SK-N-SH (cell line): ENCODE measurements at regions not wholly inside any gene's neighbourhood (a gene's known extent, or its start where the extent isn't known, plus 50 kb on each side); places are given as distances from the start of the nearest gene placed in this dataset.

Experiments used
- CTCF ChIA-PET: fragments of 300-600, 350-600 bp; formaldehyde crosslinking; extraction: SDS; loops from one replicate; lab custom pipeline; 2021; lab: Yijun Ruan, JAX
- POLR2A ChIA-PET: fragments of 350-600 bp; sonication (Branson Sonifier 250); formaldehyde crosslinking; extraction: SDS; loops from one replicate; lab custom pipeline; 2020; ENCODE audit warnings: antibody characterized with exemption, inconsistent platforms; lab: Yijun Ruan, JAX
- DNase-seq: peaks from one replicate; pipeline ENCODE4 v3.0.0; 2012
- H2AFZ ChIP-seq: fragments of 200-600 bp; sonication (generic); 2 replicates; pipeline ENCODE4 v1.8.1; 2016; ENCODE audit warnings: antibody characterized with exemption, mild to moderate bottlenecking, low read depth
- H3F3A ChIP-seq: fragments of 200-600 bp; sonication (generic); replicated peaks from 2 replicates; pipeline ENCODE3; 2016; ENCODE audit warnings: antibody characterized with exemption, mild to moderate bottlenecking; ENCODE audit not compliant: insufficient read depth
- H3K27ac ChIP-seq, 2 experiments: fragments of 200-500 bp in 1 of 2; fragments of 200-600 bp in 1 of 2; sonication (Bioruptor generic) in 1 of 2; sonication (generic), shearing (Covaris generic) in 1 of 2; 2 replicates each; pipeline versions ENCODE4 v1.5.1 to v1.6.1; 2014 to 2016; ENCODE audit warnings: low read depth in 2 of 2, inconsistent platforms in 1 of 2, low read length in 1 of 2, mild to moderate bottlenecking in 1 of 2, mixed read lengths in 1 of 2
- H3K27me3 ChIP-seq: fragments of 200-600 bp; sonication (generic), shearing (Covaris generic); 2 replicates; pipeline ENCODE4 v1.6.1; 2016; ENCODE audit warnings: mixed run types; ENCODE audit not compliant: insufficient read depth
- H3K36me3 ChIP-seq, 2 experiments: fragments of 200-500 bp in 1 of 2; fragments of 200-600 bp in 1 of 2; sonication (Bioruptor generic) in 1 of 2; sonication (generic) in 1 of 2; replicated peaks in 1 of 2; 2 replicates each; pipeline versions ENCODE3 to v1.5.1; 2014 to 2016; ENCODE audit warnings: low read length in 1 of 2, mild to moderate bottlenecking in 1 of 2; ENCODE audit not compliant: insufficient read depth in 2 of 2, control insufficient read depth in 1 of 2
- H3K4me1 ChIP-seq, 2 experiments: fragments of 200-500 bp in 1 of 2; fragments of 200-600 bp in 1 of 2; sonication (Bioruptor generic) in 1 of 2; sonication (generic), shearing (Covaris generic) in 1 of 2; 2 replicates each; pipeline versions ENCODE4 v1.5.1 to v1.6.1; 2014 to 2016; ENCODE audit warnings: low read depth in 1 of 2, low read length in 1 of 2, mixed run types in 1 of 2; ENCODE audit not compliant: insufficient read depth in 2 of 2, control insufficient read depth in 1 of 2
- H3K4me2 ChIP-seq: fragments of 200-600 bp; sonication (generic), shearing (Covaris generic); 2 replicates; pipeline ENCODE4 v1.6.1; 2017; ENCODE audit warnings: mixed run types
- H3K4me3 ChIP-seq, 2 experiments: fragments of 200-500 bp in 1 of 2; fragments of 200-600 bp in 1 of 2; sonication (Bioruptor generic) in 1 of 2; sonication (generic), shearing (Covaris generic) in 1 of 2; 2 replicates each; pipeline versions ENCODE4 v1.5.1 to v1.8.1; 2014 to 2016; ENCODE audit warnings: low read depth in 2 of 2, inconsistent platforms in 1 of 2, low read length in 1 of 2, mild to moderate bottlenecking in 1 of 2, mixed read lengths in 1 of 2, moderate library complexity in 1 of 2
- H3K79me2 ChIP-seq: fragments of 200-600 bp; sonication (generic); 2 replicates; pipeline ENCODE4 v1.8.1; 2017; ENCODE audit warnings: mild to moderate bottlenecking; ENCODE audit not compliant: insufficient read depth
- H3K9ac ChIP-seq: fragments of 200-600 bp; sonication (generic); 2 replicates; pipeline ENCODE4 v1.6.1; 2017; ENCODE audit warnings: mixed run types
- H3K9me2 ChIP-seq: fragments of 200-600 bp; sonication (generic); 2 replicates; pipeline ENCODE4 v1.6.1; 2017; ENCODE audit warnings: mixed run types
- H3K9me3 ChIP-seq: fragments of 200-600 bp; sonication (generic); 2 replicates; pipeline ENCODE4 v1.6.1; 2017; ENCODE audit warnings: mixed run types, mild to moderate bottlenecking, moderate library complexity
- H4K20me1 ChIP-seq: fragments of 200-600 bp; sonication (generic); 2 replicates; pipeline ENCODE4 v1.6.1; 2017; ENCODE audit warnings: mild to moderate bottlenecking, mixed run types; ENCODE audit not compliant: insufficient read depth
- CHD2 ChIP-seq: fragments of 150-350 bp; IDR thresholded peaks from 2 replicates; pipeline ENCODE4 v1.6.1; 2018; ENCODE audit warnings: low read length; ENCODE audit not compliant: partially characterized antibody
- EP300 ChIP-seq, 2 experiments: IDR thresholded peaks; 2 replicates each; pipeline versions ENCODE4 v1.4.0 to v1.6.1; 2012; ENCODE audit warnings: borderline replicate concordance in 1 of 2, low read depth in 1 of 2, low read length in 1 of 2
- EZH2phosphoT487 ChIP-seq: fragments of 200-600 bp; sonication (generic); IDR thresholded peaks from 2 replicates; pipeline ENCODE4 v1.6.1; 2017; ENCODE audit warnings: low read depth, mixed run types, mild to moderate bottlenecking, antibody characterized with exemption, moderate library complexity, borderline replicate concordance
- FOXM1 ChIP-seq: IDR thresholded peaks from 2 replicates; pipeline ENCODE4 v1.4.0; 2012; ENCODE audit warnings: low read depth, mild to moderate bottlenecking
- GATA2 ChIP-seq: sonication (generic); formaldehyde crosslinking; IDR thresholded peaks from 2 replicates; pipeline ENCODE4 v1.5.0; 2020; ENCODE audit warnings: mild to moderate bottlenecking, missing genetic modification reagents
- JUND ChIP-seq: IDR thresholded peaks from 2 replicates; pipeline ENCODE4 v1.4.0; 2012
- MEF2A ChIP-seq: IDR thresholded peaks from 2 replicates; pipeline ENCODE4 v1.4.0; 2012; ENCODE audit warnings: low read depth, borderline replicate concordance
- NRF1 ChIP-seq: IDR thresholded peaks from 2 replicates; pipeline ENCODE4 v1.6.1; 2012; ENCODE audit warnings: low read depth, mild to moderate bottlenecking, low read length
- PBX3 ChIP-seq: IDR thresholded peaks from 2 replicates; pipeline ENCODE4; 2012
- POLR2AphosphoS5 ChIP-seq: IDR thresholded peaks from 2 replicates; pipeline ENCODE4 v1.6.1; 2012; ENCODE audit warnings: low read depth, low read length
- RAD21 ChIP-seq: IDR thresholded peaks from 2 replicates; pipeline ENCODE4 v1.6.1; 2012; ENCODE audit warnings: mild to moderate bottlenecking, low read length
- RCOR1 ChIP-seq: fragments of 150-350 bp; IDR thresholded peaks from 2 replicates; pipeline ENCODE4 v1.6.1; 2017; ENCODE audit warnings: antibody characterized with exemption, low read length
- REST ChIP-seq: IDR thresholded peaks from 2 replicates; pipeline ENCODE4 v1.6.1; 2012; ENCODE audit warnings: mild to moderate bottlenecking, low read depth, low read length, moderate library complexity
- TEAD4 ChIP-seq: IDR thresholded peaks from 2 replicates; pipeline ENCODE4 v1.4.0; 2012; ENCODE audit warnings: mild to moderate bottlenecking, borderline replicate concordance; ENCODE audit not compliant: insufficient read depth
- USF1 ChIP-seq: IDR thresholded peaks from 2 replicates; pipeline ENCODE4 v1.4.0; 2012; ENCODE audit warnings: low read depth, borderline replicate concordance
- YY1 ChIP-seq: IDR thresholded peaks from 2 replicates; pipeline ENCODE4 v1.4.0; 2012; ENCODE audit warnings: low read depth, mild to moderate bottlenecking
- ZBTB33 ChIP-seq: IDR thresholded peaks from 2 replicates; pipeline ENCODE4 v1.4.0; 2012; ENCODE audit warnings: low read depth, borderline replicate concordance
- WGBS: methylation state at CpG from one replicate; pipeline ENCODE4 v1.1.6; 2017; ENCODE audit warnings: low lambda C conversion rate; 5-methylcytosine and 5-hydroxymethylcytosine counted together

- TF ChIP-seq REST, result no peak
Observed at GRCh38 chr1:218890451-218890850, 283.2 kb upstream of the LYPLAL1 start (continued).

GRCh38 chr1:218891577-218891976 is 282.1 kb upstream of the LYPLAL1 start:
- WGBS, result 96% methylated on average over 5 of the region's 5 CpGs
- Histone ChIP-seq H3K27ac (no peak overlapping the region), H3K4me2 (no peak overlapping the region), H3K9ac (no peak overlapping the region), H3K4me1 (peaks cover 0 to 5% of the 10 kb centered on the region in 2 experiments; a peak in 1 of 4 replicates), H3K9me3 (no peaks in the 10 kb centered on the region), H2AFZ (no peak overlapping the region), H3K27me3 (no peaks in the 10 kb centered on the region), H3F3A (no peaks in the 10 kb centered on the region), H4K20me1 (no peaks in the 10 kb centered on the region), H3K9me2 (no peaks in the 10 kb centered on the region), H3K36me3 (no peaks in the 10 kb centered on the region), H3K79me2 (no peaks in the 10 kb centered on the region), H3K4me3 (no peak overlapping the region)
- TF ChIP-seq GATA2 (CRISPR knock-in tag) (no peak), RAD21 (no peak), JUND (no peak), NRF1 (no peak), EP300 (IDR thresholded peaks at IDR 0.05; ENCODE audit: borderline replicate concordance in 1 of 2, low read depth in 1 of 2, low read length in 1 of 2) (no peak), FOXM1 (no peak), YY1 (no peak), PBX3 (no peak), ZBTB33 (no peak), CHD2 (no peak), POLR2AphosphoS5 (no peak), TEAD4 (no peak), USF1 (no peak), MEF2A (no peak), EZH2phosphoT487 (no peak), RCOR1 (no peak)
- ChIA-PET POLR2A (no interaction called here), CTCF (interaction anchor here (1.4 kb wide), 1 partner anchor 10 kb away, joined by 3 read pairs; no protein-coding TSS in a partner anchor)
- no peak for DNase-seq
